ENCODE measurements at regions not wholly inside any gene's neighbourhood (a gene's known extent, or its start where the extent isn't known, plus 50 kb on each side); places are given as distances from the start of the nearest gene placed in this dataset.

- TF ChIP-seq CTCF (conservative IDR thresholded peaks at IDR 0.05; ENCODE audit: low read depth, low read length): no peak
- TF ChIP-seq EZH2 (IDR thresholded peaks at IDR 0.05; ENCODE audit: low read length, unreplicated experiment): no peak
Measured at GRCh38 chr20:39974966-39975501, 714.0 kb downstream of the MAFB start.
